GM21528 (cell line): ENCODE measurements at regions not wholly inside any gene's neighbourhood (a gene's known extent, or its start where the extent isn't known, plus 50 kb on each side); places are given as distances from the start of the nearest gene placed in this dataset.
"Not testable (repeated sequence)": the region's sequence is repeated elsewhere in the genome, so short reads cannot be mapped to it uniquely, and the experiment has no call there.

ENCODE experiments used
- ATAC-seq: cut with Tn5 transposase; IDR thresholded peaks from one replicate; pipeline ENCODE4 v1.9.1; 2021; ENCODE audit warnings: mild to moderate bottlenecking, moderate library complexity; ENCODE audit not compliant: unreplicated experiment, low FRiP score

DNA sequence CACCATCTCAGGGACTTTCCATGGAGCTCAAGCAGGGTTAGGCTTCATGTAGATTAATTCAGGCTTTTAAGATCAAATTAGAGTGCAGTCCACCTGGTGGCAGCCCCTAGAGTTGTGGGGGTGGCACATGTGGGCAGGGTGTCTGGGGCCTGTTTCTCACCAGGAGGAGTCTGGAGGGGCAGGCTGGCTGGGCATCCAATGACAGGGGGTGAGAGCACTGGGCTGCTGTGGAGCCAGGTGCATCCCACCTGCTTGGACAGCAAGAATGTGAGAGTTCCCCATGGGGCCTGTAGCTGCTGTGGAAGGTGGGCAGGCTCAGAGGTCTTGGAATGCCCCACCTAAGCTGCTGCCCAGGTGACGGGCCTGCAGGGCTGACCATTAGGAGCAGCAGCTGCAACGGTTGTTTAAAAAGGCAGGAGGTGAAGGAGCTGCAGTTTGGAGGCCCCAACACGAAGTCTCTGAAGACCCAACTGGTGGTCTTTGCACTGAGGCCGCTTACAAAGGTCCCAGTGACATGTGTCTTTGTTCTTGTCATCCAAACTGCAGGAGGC lies 686.3 kb upstream of the HS6ST1 start:
- ATAC-seq = no peak

DNA sequence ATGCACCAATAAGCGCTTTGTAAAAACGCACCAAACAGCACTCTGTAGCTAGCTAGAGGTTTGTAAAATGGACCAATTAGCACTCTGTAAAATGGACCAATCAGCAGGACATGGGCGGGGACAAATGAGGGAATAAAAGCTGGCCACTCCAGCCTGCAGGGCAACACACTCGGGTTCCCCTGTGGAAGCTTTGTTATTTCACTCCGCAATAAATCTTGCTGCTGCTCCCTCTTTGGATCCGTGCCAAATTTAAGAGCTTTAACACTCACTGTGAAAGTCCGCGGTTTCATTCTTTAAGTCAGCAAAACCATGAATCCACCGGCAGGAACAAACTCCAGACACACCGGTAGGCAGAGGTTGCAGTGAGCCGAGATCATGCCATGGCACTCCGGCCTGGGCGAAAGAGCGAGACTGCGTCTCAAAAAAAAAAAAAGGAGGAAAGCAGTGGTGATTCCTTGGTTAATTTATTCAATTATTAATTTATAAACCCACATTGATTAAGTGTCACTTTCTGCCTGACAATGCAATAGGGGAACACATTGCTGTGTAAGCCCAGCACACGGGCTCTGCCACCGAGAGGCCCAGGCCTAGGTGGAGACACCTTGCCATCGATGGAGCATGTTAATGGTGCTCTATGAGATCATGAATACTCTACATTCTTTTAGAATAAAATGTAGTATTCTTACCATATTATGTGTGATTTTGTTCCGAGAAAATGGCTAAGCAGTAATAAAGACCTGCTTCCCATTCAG lies 687.6 kb upstream of the HS6ST1 start:
- ATAC-seq = no peak

DNA sequence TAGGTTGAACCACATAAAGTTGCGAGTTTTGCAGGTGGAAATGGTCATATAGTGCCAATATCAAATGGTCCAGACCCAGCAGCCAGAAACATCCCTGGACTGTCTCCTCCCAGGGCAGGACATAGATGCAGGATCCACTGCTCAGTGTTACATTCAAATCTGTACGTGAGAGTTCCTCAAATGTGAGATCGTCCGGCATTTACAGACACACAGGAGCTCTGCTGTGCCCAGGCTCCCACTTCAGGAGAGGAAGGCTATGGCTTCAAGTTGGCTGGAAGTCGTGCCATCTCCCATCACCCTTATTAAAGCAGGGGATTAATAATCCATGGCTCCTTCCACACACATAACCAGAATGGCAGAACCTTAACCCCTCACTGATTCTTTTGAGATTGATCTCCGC lies 688.2 kb upstream of the HS6ST1 start:
- no peak for ATAC-seq

DNA sequence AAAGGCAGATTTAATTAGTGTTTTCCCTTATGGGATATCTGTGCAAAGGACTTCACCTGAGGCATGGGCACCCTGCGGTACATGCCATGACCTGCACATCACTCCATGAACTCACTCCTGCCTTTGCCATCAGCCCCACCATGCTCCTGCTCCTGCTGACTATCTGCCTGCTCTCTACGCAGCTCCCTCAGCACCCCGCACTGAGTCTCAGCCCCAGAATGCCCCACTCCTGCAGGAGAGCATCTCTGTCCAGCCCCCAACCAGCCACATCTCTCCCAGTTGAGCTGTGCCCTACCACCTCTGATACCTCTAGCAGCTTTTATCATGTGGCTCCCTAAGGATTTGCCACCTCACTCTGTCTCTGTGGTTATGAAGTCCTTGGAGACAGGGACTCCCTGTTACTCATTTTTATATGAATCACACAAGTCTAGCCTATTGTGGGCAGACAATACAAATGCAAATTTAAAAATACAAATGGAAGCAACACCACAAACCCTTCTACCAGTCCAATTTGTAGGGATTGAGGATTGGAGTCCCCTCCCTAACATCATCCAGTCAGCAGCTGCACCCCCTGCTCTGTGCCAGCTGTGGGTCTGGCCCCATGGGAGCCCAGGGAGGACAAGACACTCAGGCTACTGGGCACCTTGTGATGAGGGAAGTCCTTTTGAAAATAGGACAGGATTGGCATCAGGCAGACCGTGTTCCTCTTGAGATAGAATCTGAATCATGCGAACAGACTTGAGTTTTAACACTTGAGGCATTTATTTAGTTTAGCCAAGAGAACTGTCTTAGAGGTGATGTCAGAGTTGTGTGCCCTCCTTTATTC lies 689.6 kb upstream of the HS6ST1 start:
- no peak for ATAC-seq

DNA sequence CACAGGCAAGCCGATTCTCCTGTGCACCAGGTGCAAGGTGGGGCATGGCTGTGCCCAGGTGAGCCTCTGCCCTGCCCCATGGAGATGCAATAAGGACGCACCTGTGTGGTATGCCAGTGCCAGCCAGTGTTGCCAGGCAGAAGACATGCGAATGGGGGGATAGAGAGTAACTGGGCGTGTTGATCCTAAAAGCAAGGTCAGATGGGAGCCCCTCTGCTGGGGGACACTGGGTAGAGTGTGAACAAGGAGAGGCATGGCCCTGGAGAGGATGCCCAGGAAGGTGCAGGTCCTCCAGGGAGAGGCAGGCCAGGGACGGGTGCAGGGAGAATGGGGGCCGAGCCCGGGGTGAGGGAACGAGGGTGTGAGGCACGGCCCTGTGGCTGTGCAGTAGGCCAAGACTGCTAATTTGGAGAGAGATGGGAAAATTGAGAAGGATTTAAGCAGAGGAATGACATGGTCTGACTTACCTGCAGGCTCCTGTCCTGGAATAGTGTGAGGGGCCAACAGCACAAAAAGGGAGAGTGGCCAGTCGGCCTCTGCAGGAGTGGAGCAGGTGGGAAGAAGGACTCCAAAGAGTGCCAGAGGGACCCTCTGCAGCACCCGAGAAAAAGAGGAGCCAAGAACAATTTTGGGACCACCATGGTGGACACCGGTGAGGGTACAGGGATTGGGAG lies 690.4 kb upstream of the HS6ST1 start:
- no peak for ATAC-seq

DNA sequence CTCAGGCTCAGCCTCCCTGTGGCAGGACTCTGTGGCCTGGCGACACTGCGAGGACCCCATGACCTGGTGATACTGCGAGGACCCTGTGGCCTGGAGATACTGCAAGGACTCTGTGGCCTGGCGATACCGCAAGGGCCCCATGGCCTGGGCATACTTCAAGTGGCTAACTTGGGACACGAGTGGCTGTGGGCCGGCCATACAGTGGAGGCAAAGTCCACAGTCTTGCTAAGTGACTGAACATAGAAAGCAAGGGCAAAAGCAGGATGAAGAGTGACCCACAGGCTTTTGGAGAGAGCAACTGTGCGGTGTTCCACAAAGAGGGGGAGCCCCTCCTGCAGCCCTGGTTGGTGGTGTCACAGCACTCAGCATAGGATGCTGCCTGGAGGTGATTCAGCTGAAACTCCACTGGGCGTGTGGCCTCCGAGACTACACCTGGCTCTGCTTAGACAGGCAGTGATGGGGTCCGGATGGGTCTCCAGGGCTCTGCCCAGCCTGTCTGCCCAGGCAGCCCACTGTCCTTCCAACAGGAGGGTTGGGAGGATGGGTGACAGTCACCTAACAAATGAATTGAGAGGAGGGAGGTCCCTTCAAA lies 691.0 kb upstream of the HS6ST1 start:
- no peak for ATAC-seq

DNA sequence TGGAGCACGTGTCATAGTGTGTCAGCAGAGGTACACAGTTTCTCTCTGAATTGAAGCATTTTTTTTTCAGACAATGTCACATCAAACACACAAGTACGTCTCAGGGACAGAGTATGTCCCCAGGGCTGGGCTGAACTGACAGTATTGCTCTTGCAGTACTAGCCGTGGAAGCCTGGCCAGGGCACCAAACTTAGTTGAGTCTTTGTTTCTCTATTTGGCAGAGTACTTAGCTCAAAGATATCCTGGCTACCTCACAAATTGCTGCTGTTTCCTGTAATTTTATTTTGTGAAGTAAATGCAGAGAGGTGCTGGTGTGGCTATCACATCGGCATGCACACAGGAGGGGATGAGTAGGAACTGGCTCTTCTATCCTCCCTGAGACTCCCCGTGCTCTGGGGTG lies 691.6 kb upstream of the HS6ST1 start:
- ATAC-seq = no peak

DNA sequence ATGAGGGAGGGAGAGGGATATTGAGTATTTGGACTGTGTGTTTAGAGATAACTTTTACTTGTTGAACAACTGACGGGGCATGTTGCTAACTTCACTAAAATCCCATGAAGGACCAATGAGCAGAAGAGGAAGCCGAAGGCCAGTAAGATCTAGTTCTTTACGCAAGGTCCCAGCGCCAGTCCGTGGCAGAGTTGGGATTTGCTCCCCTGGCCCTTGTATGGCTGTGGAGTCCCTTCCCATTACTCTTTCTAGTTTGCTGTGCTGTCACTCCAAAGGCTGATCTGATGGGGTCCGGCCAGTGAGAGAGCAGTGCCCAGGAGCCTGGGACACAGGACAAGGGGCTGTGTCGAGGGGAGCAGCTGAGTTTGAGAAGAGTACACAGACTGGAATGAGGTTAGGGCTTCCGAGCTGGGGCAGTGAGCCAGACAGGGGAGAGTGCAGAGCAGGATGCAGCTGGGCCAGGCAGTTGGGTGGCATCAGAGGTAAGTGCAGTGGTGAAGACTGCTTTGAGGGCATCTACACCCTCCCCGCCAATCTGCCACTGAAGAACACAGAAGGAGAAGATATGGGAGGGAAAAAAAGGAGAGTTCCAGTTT lies 692.9 kb upstream of the HS6ST1 start:
- no peak for ATAC-seq

DNA sequence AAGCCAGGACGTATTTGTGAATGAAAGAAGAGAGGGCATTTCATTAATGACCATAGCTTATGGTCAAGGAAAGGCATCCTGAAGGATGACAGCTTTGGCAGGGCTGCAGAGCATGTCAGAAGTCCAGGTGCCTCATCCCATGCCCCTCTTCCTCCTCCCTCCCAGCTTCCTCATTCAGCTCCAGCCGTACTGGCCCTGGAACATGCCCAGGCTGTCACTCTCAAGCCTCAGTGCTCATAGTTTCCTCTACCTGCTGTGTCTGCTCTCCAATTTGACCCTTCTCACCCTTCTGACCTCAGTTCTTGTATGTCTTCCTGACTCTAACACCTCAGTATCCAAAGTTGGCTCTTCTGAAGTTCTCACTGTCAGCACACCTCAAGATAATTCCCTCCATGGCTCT lies 695.8 kb upstream of the HS6ST1 start:
- no peak for ATAC-seq

DNA sequence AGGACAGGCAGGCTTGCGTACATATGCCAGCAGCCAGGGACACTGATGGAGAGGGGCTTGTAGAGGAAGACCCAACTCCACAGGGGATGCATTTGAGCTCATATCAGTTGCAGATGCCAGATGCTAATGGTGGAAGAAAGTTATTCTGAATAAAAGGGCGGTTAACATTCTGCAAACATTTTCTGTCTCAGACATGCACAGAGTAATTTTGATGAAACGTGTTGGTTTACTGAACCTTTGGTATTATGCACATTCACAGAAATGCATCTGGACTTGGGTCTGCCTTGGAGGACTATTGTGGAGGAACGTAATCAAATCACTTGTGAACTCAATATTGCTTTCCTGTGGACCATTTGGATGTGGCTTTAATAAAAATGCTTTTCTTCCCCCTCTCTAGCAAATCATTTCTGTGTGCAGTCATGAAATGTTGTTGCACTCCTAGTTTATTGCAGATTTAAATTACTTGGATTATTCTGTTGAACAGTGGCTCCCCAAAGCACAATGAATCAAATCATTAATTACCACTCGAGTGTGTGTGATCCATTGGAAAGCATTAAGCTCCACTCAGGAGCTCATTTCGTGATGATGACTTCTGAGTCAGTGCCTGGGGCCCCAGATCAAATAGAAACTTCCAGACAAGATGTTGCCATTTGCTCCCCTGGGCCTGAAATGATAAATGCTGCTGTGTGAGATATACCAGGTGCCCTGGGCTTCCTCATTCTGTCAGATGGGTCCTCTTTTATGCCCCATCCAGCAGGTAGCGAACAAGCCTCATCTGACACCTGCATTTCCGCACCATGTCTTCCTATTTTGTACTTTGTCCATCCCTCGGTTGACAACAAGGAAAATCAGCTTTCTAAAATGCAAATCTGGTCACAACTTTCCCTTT lies 697.0 kb upstream of the HS6ST1 start:
- no peak for ATAC-seq

DNA sequence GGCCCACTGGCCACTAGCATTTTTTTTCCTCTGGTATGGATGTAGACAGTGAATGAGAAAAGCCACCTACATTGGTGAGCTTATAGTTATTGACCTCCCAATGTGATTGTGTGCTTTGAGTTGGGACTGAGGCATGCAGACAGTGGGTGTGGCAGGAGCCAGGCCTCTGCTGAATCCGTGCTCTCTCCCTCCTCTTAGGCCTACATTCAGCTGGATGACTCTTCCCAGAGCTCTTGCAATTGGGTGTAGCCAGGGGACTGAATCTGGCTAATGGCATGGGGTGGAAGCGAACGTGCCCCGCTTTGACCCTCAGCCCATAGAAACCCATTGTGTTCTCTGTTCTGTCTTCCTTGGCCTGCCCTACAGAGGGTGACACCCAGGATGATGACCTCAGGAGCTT lies 698.3 kb upstream of the HS6ST1 start:
- ATAC-seq = no peak

DNA sequence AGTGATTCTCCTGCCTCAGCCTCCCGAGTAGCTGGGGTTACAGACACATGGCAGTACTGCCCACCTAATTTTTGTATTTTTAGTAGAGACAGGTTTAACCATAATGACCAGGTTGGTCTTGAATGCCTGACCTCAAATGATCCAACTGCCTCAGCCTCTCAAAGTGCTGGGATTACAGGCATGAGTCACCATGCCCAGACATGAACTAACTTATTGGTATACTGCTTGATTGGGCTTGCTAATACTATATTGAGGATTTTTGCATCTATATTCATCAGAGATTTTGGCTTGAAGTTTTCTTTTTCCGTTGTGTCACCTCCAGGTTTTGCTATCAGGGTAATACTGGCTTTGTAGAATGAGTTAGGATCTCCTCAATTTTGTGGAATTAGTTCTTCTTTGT lies 706.1 kb upstream of the HS6ST1 start:
- ATAC-seq = no peak

DNA sequence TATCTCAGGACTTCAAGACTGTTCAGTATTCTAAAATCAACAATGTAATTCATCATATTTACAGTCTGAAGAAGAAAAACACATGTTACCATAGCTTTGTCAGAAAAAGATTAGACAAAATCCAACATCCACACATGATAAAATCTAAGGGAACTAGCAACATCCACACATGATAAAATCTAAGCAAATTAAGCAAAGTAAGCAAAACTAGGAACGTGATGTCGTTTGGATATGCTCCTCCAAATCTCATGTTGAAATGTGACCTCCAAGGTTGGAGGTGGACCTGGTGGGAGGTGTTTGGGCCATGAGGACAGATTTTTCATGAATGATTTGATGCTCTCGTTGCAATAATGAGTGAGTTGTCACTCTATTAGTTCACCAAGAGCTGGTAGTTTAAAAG lies 717.3 kb upstream of the HS6ST1 start:
- ATAC-seq = no peak

DNA sequence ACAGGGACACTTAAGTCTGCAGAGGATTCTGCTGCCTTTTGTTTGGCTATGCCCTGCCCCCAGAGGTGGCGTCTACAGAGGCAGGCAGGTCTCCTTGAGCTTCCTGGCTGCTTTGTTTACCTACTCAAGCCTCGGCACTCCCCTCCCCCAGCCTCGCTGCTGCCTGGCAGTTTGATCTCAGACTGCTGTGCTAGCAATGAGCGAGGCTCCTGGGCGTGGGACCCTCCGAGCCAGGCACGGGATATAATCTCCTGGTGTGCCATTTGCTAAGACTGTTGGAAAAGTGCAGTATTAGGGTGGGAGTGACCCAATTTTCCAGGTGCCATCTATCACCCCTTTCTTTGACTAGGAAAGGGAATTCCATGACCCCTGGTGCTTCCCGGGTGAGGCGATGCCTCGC lies 725.0 kb upstream of the HS6ST1 start:
- not testable (repeated sequence) for ATAC-seq

DNA sequence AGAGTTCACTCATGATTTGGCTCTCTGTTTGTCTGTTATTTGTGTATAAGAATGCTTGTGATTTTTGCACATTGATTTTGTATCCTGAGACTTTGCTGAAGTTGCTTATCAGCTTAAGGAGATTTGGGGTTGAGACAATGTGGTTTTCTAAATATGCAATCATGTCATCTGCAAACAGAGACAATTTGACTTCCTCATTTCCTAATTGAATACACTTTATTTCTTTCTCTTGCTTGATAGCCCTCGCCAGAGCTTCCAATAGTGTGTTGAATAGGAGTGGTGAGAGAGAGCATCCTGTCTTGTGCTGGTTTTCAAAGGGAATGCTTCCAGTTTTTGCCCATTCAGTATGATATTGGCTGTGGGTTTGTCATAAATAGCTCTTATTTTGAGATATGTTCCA lies 727.8 kb upstream of the HS6ST1 start:
- not testable (repeated sequence) for ATAC-seq

DNA sequence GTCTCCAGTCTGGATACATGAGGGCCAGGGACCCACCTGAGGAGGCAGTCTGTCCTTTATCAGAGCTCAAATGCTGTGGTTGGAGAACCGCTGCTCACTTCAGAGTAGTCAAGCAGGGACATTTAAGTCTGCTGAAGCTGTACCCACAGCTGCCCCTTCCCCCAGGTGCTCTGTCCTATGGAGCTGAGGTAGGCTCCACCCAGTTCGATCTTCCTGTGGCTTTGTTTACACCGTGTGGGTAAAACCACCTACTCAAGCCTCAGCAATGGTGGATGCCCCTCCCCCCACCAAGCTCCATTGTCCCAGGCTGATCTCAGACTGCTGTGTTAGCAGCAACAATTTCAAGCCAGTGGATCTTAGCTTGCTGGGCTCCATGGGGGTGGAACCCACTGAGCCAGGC lies 731.4 kb upstream of the HS6ST1 start:
- no peak for ATAC-seq

DNA sequence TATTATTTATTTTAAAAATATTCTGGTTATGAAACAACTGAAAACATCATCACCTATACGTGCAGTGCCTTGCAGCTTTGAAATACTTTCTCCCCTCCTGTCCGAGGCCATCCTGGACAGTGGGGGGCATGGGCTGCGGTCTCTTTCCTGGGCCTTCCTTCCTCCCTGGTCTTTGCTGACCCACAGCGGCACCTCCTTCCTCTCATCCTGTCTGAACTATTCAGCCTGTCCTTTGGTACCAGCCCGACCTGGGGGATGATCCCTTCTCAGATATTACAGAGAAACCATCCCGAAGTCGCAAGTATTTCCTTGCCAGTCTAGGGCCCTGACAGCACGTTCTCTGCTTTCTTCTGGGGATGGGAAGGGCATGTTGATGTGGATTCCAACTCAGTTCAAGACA lies 736.6 kb upstream of the HS6ST1 start:
- ATAC-seq = no peak

DNA sequence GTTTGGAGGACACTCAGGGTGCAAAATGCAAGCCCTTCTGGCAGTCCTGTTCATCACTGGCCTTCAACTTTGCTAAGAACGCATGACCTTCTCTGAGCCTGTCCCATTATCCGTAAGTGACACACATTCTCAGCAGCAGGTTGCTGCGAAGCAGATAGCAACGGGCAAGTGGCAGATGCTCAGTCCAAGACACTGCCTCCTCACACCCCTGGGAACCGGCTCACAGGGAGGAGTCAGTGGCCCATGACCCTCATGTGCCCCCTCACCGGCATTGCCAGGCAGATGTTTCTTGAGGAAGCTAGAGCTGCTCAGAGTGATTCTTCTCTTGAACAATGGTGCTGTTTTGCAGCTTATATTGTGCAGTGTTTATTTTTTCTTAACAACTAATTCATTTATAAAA lies 737.2 kb upstream of the HS6ST1 start:
- ATAC-seq = no peak

DNA sequence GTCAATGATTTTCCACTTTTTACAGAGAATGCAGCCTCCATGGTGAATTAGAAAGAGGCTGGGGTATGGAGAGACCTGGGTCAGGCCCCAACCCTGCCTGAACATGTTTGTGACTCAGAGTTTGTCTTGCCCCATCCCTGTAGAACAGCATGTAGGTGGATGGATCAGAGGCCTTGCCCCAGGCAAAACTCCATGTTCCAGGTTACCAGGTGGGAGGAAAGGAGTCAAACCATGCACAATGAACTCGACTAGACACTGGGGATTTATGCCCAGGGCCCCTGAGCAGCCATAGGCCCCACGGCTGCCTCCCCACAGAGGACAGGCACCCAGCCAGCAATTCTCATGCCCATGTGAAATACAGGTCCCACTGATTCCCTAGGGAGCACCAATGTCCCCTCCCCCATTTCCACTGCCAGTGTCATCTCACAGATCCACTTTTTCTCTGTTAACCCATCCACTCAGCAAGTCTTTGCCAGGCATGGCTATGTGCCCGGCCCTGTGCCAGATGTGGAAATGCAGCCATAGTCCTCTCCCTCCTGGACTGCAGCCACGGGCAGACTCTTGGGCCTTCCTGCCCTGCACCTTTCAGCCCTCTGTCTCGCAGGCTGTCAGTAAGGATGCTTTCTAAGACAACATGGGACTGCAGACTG lies 737.8 kb upstream of the HS6ST1 start:
- ATAC-seq = no peak
